B cell (primary cell): ENCODE measurements at regions not wholly inside any gene's neighbourhood (a gene's known extent, or its start where the extent isn't known, plus 50 kb on each side); places are given as distances from the start of the nearest gene placed in this dataset.

Experiments used
- ATAC-seq: fragments of 200-7000 bp; cut with Tn5 transposase; one replicate; pipeline ENCODE4 v1.10.0; 2021; ENCODE audit warnings: low read depth, mild to moderate bottlenecking, moderate number of reproducible peaks, moderate library complexity
- CTCF ChIA-PET: fragments of 350-600 bp; sonication (Branson Sonifier 250); formaldehyde crosslinking; loops from one replicate; lab custom pipeline; 2021; ENCODE audit warnings: antibody characterized with exemption, inconsistent platforms; lab: Charles Lee
- POLR2A ChIA-PET: fragments of 350-600 bp; sonication (Branson Sonifier 250); formaldehyde crosslinking; loops from one replicate; lab custom pipeline; 2021; ENCODE audit warnings: antibody characterized with exemption; lab: Charles Lee
- DNase-seq: peaks from one replicate; pipeline ENCODE4 v3.0.0; 2013
- H2AFZ ChIP-seq: 2 replicates; pipeline ENCODE4 v1.6.1; 2012; ENCODE audit warnings: mild to moderate bottlenecking, low read depth, low read length; ENCODE audit not compliant: insufficient read depth, poor library complexity, severe bottlenecking
- H3K27ac ChIP-seq, 2 donors: 1 replicate in 1 of 2; 2 replicates in 1 of 2; pipeline ENCODE4 v1.5.1; 2012 to 2013; ENCODE audit warnings: low read length in 2 of 2, mild to moderate bottlenecking in 2 of 2, moderate library complexity in 1 of 2
- H3K27me3 ChIP-seq, 4 experiments: fragments of 200-600 bp in 1 of 4; sonication (generic) in 1 of 4; replicated peaks in 1 of 4; 1 replicate in 2 of 4; 2 replicates in 2 of 4; pipeline versions ENCODE4 v1.6.1 to v1.7.0; 2013 to 2016; ENCODE audit warnings: low read length in 3 of 4, mild to moderate bottlenecking in 2 of 4, mixed read lengths in 1 of 4, moderate library complexity in 1 of 4; ENCODE audit not compliant: insufficient read depth in 4 of 4, control insufficient read depth in 3 of 4; ENCODE audit errors: control extremely low read depth in 1 of 4
- H3K36me3 ChIP-seq, 2 experiments: replicated peaks in 1 of 2; 1 replicate in 1 of 2; 2 replicates in 1 of 2; pipeline versions ENCODE4 v1.6.1 to v1.7.1; 2013; ENCODE audit warnings: low read length in 1 of 2; ENCODE audit not compliant: insufficient read depth in 2 of 2, control insufficient read depth in 1 of 2; ENCODE audit errors: control extremely low read depth in 1 of 2, extremely low read depth in 1 of 2
- H3K4me1 ChIP-seq, 2 donors: fragments of 200-600 bp in 1 of 2; sonication (generic) in 1 of 2; 1 replicate in 1 of 2; 2 replicates in 1 of 2; pipeline versions ENCODE4 v1.5.1 to v1.6.1; 2013 to 2017; ENCODE audit warnings: low read length in 2 of 2; ENCODE audit not compliant: control insufficient read depth in 2 of 2, insufficient read depth in 2 of 2
- H3K4me2 ChIP-seq: replicated peaks from 2 replicates; pipeline ENCODE3; 2012; ENCODE audit warnings: mild to moderate bottlenecking, low read depth, low read length; ENCODE audit not compliant: poor library complexity, severe bottlenecking
- H3K4me3 ChIP-seq, 5 experiments: fragments of 200-600 bp in 1 of 5; sonication (generic) in 1 of 5; 1 replicate in 3 of 5; 2 replicates in 2 of 5; pipeline versions ENCODE4 v1.5.1 to v1.7.0; 2011 to 2016; ENCODE audit warnings: low read length in 4 of 5, mild to moderate bottlenecking in 4 of 5, low read depth in 2 of 5, control low read depth in 1 of 5, moderate library complexity in 1 of 5; ENCODE audit not compliant: insufficient read depth in 1 of 5; ENCODE audit errors: control extremely low read depth in 1 of 5, extremely low read depth in 1 of 5
- H3K79me2 ChIP-seq: fragments of 200-600 bp; sonication (generic); one replicate; pipeline ENCODE4 v1.6.0; 2016; ENCODE audit warnings: low read length; ENCODE audit not compliant: control insufficient read depth, insufficient read depth
- H3K9ac ChIP-seq: fragments of 200-600 bp; sonication (generic); 2 replicates; pipeline ENCODE4 v1.6.1; 2017; ENCODE audit warnings: mild to moderate bottlenecking, low read length, moderate library complexity
- H3K9me3 ChIP-seq, 3 donors: one replicate each; pipeline versions ENCODE4 v1.6.1 to v1.7.1; 2013; ENCODE audit warnings: low read length in 2 of 3; ENCODE audit not compliant: control insufficient read depth in 2 of 3, insufficient read depth in 1 of 3; ENCODE audit errors: control extremely low read depth in 1 of 3
- H4K20me1 ChIP-seq: 2 replicates; pipeline ENCODE4 v1.6.0; 2012; ENCODE audit warnings: mild to moderate bottlenecking, low read length; ENCODE audit not compliant: insufficient read depth, control insufficient read depth, poor library complexity, severe bottlenecking
- H3K27ac Mint-ChIP-seq: one replicate; pipeline ENCODE4 v1.8.0; 2021; ENCODE audit warnings: mixed read lengths
- H3K27me3 Mint-ChIP-seq: one replicate; pipeline ENCODE4 v1.8.0; 2021; ENCODE audit warnings: mixed read lengths
- H3K4me1 Mint-ChIP-seq: one replicate; pipeline ENCODE4 v1.8.0; 2021; ENCODE audit warnings: mixed read lengths
- H3K4me3 Mint-ChIP-seq: one replicate; pipeline ENCODE4 v1.8.0; 2021; ENCODE audit warnings: mixed read lengths
- H3K9me3 Mint-ChIP-seq: one replicate; pipeline ENCODE4 v1.8.0; 2022; ENCODE audit warnings: mixed read lengths; ENCODE audit not compliant: insufficient read depth
- EZH2 ChIP-seq: IDR thresholded peaks from 2 replicates; pipeline ENCODE4 v1.6.1; 2012; ENCODE audit warnings: borderline replicate concordance, low read depth, mild to moderate bottlenecking, moderate library complexity, low read length; ENCODE audit not compliant: insufficient read depth, poor library complexity, severe bottlenecking
- WGBS: methylation state at CpG from one replicate; pipeline ENCODE4 v1.1.5; 2013; ENCODE audit warnings: missing lambda C conversion rate; ENCODE audit not compliant: insufficient coverage; 5-methylcytosine and 5-hydroxymethylcytosine counted together
- intact Hi-C: fragments of 100-400 bp; cut with micrococcal nuclease; formaldehyde crosslinking; loops from one replicate; pipeline ENCODE4 v1.10.0; 2022
- TF ChIP-seq, protein P1 (sequence below): fragments of 200-600 bp; IDR thresholded peaks from one replicate; pipeline ENCODE4 v1.8.0; 2022; ENCODE audit warnings: antibody characterized with exemption, mild to moderate bottlenecking

DNA sequence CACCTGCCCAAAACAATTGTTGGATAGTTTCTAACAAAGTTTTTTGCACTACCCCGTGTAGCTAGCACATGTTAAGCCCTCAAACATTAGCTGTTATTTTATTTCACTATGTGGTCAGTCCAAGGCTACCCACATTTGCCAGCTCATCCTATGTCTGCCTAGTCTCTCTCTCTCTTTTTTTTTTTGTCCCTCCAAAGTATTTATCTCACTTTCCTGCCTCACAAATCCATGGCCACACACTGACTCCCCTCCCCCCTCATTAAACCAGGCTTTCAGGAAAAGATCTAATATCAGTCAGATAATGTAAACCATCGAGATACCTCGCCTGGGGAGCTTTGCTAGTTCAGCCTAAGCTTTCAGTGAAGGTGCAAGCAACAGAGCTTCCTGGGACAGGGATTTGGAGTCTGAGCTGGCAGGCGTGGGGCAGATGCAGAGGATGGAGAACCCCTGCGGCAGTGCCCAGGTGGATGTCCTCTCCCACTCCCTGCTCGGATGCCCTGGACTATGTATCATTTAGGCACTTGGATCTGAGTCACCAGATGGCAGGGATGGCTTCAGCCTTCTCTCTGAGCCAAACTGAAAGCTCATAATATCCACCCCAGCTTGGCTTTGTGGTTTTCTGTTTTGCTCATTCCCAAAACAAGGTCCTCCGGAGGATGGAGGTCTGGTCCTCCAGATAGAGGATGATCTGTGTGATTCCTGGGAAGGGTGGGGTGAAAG, 73.7 kb upstream of the FOXF1 start:
- ATAC-seq (no peak), DNase-seq (no peak)
- no peaks in the 10 kb centered on the region for H3K9me3 ChIP-seq
- H2AFZ ChIP-seq: no peak overlapping the region
- 77% methylated on average over 6 of the region's 7 CpGs for WGBS
- H3K4me3 Mint-ChIP-seq: no peak overlapping the region
- intact Hi-C loops: no loop called here
- H3K27ac Mint-ChIP-seq: no peak overlapping the region
- H3K4me1 Mint-ChIP-seq: no peaks in the 10 kb centered on the region
- no peaks in the 10 kb centered on the region for H4K20me1 ChIP-seq
- ChIA-PET CTCF (interaction anchor here (0.7 kb wide), 1 partner anchor 128 kb away, joined by 3 read pairs; no protein-coding TSS in a partner anchor), POLR2A (no interaction called here)
- no peak overlapping the region for H3K27ac ChIP-seq
- H3K4me1 ChIP-seq: no peaks in the 10 kb centered on the region
- H3K4me3 ChIP-seq: no peak overlapping the region
- H3K9me3 Mint-ChIP-seq: no peaks in the 10 kb centered on the region
- peaks cover 13% of the 10 kb centered on the region for H3K27me3 Mint-ChIP-seq
- TF ChIP-seq EZH2: no peak
- TF ChIP-seq, protein P1, sequence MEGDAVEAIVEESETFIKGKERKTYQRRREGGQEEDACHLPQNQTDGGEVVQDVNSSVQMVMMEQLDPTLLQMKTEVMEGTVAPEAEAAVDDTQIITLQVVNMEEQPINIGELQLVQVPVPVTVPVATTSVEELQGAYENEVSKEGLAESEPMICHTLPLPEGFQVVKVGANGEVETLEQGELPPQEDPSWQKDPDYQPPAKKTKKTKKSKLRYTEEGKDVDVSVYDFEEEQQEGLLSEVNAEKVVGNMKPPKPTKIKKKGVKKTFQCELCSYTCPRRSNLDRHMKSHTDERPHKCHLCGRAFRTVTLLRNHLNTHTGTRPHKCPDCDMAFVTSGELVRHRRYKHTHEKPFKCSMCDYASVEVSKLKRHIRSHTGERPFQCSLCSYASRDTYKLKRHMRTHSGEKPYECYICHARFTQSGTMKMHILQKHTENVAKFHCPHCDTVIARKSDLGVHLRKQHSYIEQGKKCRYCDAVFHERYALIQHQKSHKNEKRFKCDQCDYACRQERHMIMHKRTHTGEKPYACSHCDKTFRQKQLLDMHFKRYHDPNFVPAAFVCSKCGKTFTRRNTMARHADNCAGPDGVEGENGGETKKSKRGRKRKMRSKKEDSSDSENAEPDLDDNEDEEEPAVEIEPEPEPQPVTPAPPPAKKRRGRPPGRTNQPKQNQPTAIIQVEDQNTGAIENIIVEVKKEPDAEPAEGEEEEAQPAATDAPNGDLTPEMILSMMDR: no peak
- H3K27me3 ChIP-seq: no peaks in the 10 kb centered on the region
- no peaks in the 10 kb centered on the region for H3K36me3 ChIP-seq
- no peak overlapping the region for H3K9ac ChIP-seq
- no peak overlapping the region for H3K4me2 ChIP-seq
- no peaks in the 10 kb centered on the region for H3K79me2 ChIP-seq

DNA sequence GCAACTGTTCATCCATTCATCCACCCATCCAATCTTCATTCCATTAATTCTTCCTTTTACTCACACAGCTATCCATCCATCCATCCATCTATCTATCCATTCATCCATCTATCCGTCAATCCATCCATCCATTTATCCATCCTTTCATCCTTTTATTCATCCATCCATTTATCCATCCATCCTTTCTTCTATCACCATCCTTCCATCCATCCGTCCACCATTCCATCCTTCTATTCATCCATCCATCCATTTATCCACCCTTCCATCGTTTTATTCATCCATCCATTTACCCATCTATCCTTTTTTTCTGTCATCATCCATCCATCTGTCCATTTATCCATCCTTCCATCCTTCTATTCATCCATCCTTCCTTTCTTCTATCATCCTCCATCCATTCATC, 73.0 kb upstream of the FOXF1 start:
- H3K27ac Mint-ChIP-seq: no peak overlapping the region
- ChIA-PET POLR2A (no interaction called here), CTCF (no interaction called here)
- peaks cover 13% of the 10 kb centered on the region for H3K27me3 Mint-ChIP-seq
- no peaks in the 10 kb centered on the region for H3K4me1 Mint-ChIP-seq
- no peak overlapping the region for H3K4me3 Mint-ChIP-seq
- DNase-seq: no peak
- H3K9me3 Mint-ChIP-seq: no peaks in the 10 kb centered on the region
- no peak for ATAC-seq
- Histone ChIP-seq H3K4me3 (no peak overlapping the region), H4K20me1 (no peaks in the 10 kb centered on the region), H3K9me3 (no peaks in the 10 kb centered on the region), H3K4me1 (no peaks in the 10 kb centered on the region), H3K27ac (no peak overlapping the region), H3K4me2 (no peak overlapping the region), H3K36me3 (no peaks in the 10 kb centered on the region), H3K9ac (no peak overlapping the region), H2AFZ (no peak overlapping the region), H3K79me2 (no peaks in the 10 kb centered on the region), H3K27me3 (peaks cover 0 to 3% (median 0%) of the 10 kb centered on the region in 4 experiments)
- intact Hi-C loops: no loop called here
- WGBS: 80% methylated on average over 3 of the region's 3 CpGs
- TF ChIP-seq EZH2: no peak
- TF ChIP-seq, protein P1: no peak
